Lung (tissue), 11 donors: ENCODE measurements at regions not wholly inside any gene's neighbourhood (a gene's known extent, or its start where the extent isn't known, plus 50 kb on each side); places are given as distances from the start of the nearest gene placed in this dataset.

ENCODE experiments used
- ATAC-seq: fragments of 200-7000 bp; cut with Tn5 transposase; one replicate; pipeline ENCODE4 v1.9.1; 2020; ENCODE audit warnings: moderate number of reproducible peaks; ENCODE audit not compliant: insufficient read depth, low FRiP score
- DNase-seq, 3 donors: peaks; one replicate each; pipeline ENCODE4 v3.0.0-alpha.2; 2013 to 2017
- H3K27ac ChIP-seq, 2 donors: one replicate each; pipeline ENCODE4 v1.5.1; 2013; ENCODE audit warnings: mild to moderate bottlenecking in 2 of 2, moderate library complexity in 2 of 2, control low read depth in 1 of 2, inconsistent platforms in 1 of 2, low read depth in 1 of 2, low read length in 1 of 2
- H3K27me3 ChIP-seq, 3 donors: one replicate each; pipeline ENCODE4 v1.5.1; 2013; ENCODE audit warnings: low read length in 2 of 3; ENCODE audit not compliant: control insufficient read depth in 3 of 3, insufficient read depth in 3 of 3
- H3K36me3 ChIP-seq, 4 donors: one replicate each; pipeline ENCODE4 v1.5.1; 2013; ENCODE audit warnings: low read length in 4 of 4, mild to moderate bottlenecking in 1 of 4, moderate library complexity in 1 of 4; ENCODE audit not compliant: control insufficient read depth in 4 of 4, insufficient read depth in 4 of 4
- H3K4me1 ChIP-seq, 5 donors: one replicate each; pipeline ENCODE4 v1.5.1; 2013; ENCODE audit warnings: low read length in 5 of 5, mild to moderate bottlenecking in 2 of 5, moderate library complexity in 1 of 5; ENCODE audit not compliant: control insufficient read depth in 5 of 5, insufficient read depth in 5 of 5
- H3K4me3 ChIP-seq: one replicate; pipeline ENCODE4 v1.5.1; 2013; ENCODE audit warnings: mild to moderate bottlenecking, control low read depth, moderate library complexity
- H3K9ac ChIP-seq, 2 donors: one replicate each; pipeline ENCODE4 v1.5.1; 2013; ENCODE audit warnings: low read length in 2 of 2, control low read depth in 1 of 2; ENCODE audit not compliant: insufficient read depth in 1 of 2
- H3K9me3 ChIP-seq, 4 donors: one replicate each; pipeline ENCODE4 v1.5.1; 2013; ENCODE audit warnings: low read length in 3 of 4, mild to moderate bottlenecking in 1 of 4, moderate library complexity in 1 of 4; ENCODE audit not compliant: control insufficient read depth in 4 of 4, insufficient read depth in 3 of 4
- CTCF ChIP-seq: IDR thresholded peaks from 2 replicates; pipeline ENCODE4 v1.5.1; 2012; ENCODE audit warnings: mild to moderate bottlenecking; ENCODE audit errors: control extremely low read depth, extremely low read depth
- WGBS, 2 donors: extraction: QIAGEN DNeasy Blood & Tissue Kit; methylation state at CpG; one replicate each; pipeline ENCODE4 v1.1.7; 2013; 5-methylcytosine and 5-hydroxymethylcytosine counted together
- donor health status: control.
- donor health status: control.
- donor health status: Bipolar disorder and iron deficiency.
- donor health status: healthy.
- donor health status: DM: yes; HTN: yes; CAD: no.

DNA sequence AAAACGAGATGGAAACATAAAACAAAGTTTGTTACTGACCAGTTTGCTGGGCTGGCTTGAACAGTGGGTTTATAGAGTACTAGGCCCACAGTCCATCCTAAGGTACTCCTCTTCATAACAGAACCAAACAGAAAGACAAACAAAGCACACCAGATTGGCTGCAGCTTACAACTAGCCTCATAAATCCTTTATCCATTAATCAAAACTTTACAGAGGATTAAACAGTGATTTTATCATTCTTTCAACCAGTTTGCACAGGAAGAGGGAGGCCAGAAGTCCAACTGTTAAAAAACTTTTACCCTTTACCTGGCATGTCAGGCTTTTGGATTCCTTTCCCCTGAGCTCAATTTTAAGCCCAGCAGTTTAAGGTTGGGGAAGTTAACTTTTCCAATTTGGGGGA lies 1467.6 kb downstream of the MAT2B start:
- DNase-seq (no peak), ATAC-seq (no peak)
- Histone ChIP-seq H3K9me3 (peaks cover 0 to 5% (median 3%) of the 10 kb centered on the region in 4 donors), H3K27ac (no peak overlapping the region), H3K36me3 (no peaks in the 10 kb centered on the region), H3K4me1 (no peaks in the 10 kb centered on the region), H3K4me3 (no peak overlapping the region), H3K27me3 (no peaks in the 10 kb centered on the region), H3K9ac (no peak overlapping the region)
- WGBS, 2 donors: 34 to 67% methylated on average over 1 of the region's 1 CpG
- no peak for TF ChIP-seq CTCF

GRCh38 chr5:164975986-164976385 lies 1470.6 kb downstream of the MAT2B start:
- Histone ChIP-seq H3K4me1 (no peaks in the 10 kb centered on the region), H3K4me3 (no peak overlapping the region), H3K9me3 (peaks cover 0 to 5% (median 3%) of the 10 kb centered on the region in 4 donors), H3K27ac (no peak overlapping the region), H3K9ac (no peak overlapping the region), H3K27me3 (no peaks in the 10 kb centered on the region), H3K36me3 (no peaks in the 10 kb centered on the region)
- ATAC-seq: no peak
- DNase-seq: no peak
- WGBS, 2 donors: 75 to 78% methylated on average over 2 of the region's 2 CpGs
- TF ChIP-seq CTCF: no peak

GRCh38 chr5:164980480-164980879 lies 1475.1 kb downstream of the MAT2B start:
- 89 to 97% methylated on average over 2 of the region's 2 CpGs for WGBS, 2 donors
- no peak overlapping the region for H3K27ac ChIP-seq
- H3K4me1 ChIP-seq: no peaks in the 10 kb centered on the region
- DNase-seq: no peak
- no peak overlapping the region for H3K4me3 ChIP-seq
- ATAC-seq: no peak
- peaks cover 0 to 4% (median 1%) of the 10 kb centered on the region in 4 donors for H3K9me3 ChIP-seq
- no peak for TF ChIP-seq CTCF
- H3K36me3 ChIP-seq: no peaks in the 10 kb centered on the region
- H3K9ac ChIP-seq: no peak overlapping the region
- H3K27me3 ChIP-seq: no peaks in the 10 kb centered on the region

DNA sequence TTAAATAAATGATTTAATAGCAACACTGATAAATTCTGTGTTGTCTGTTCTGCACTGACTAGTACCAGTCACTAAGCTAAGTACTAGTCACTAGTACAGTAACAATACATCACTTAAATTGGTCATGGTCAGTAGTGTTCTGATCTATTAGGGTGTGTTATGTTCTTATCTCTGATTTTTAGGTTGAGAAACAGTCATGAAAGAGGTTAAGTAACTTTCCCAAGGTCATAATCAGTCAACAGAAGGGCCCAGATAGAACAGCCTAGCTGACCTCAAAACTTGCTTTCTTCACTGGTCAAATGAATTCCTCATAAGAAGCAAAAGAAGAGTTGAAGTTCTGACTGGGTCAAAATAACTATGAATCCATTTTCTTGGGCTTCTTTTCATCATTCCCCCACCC lies 1492.7 kb downstream of the MAT2B start:
- no peak for DNase-seq
- TF ChIP-seq CTCF: no peak
- no peak for ATAC-seq

More for the DNA sequence above, 1492.7 kb downstream of the MAT2B start:
- Histone ChIP-seq H3K36me3 (no peaks in the 10 kb centered on the region), H3K9me3 (no peaks in the 10 kb centered on the region), H3K27ac (no peak overlapping the region), H3K9ac (no peak overlapping the region), H3K4me1 (no peaks in the 10 kb centered on the region), H3K4me3 (no peak overlapping the region), H3K27me3 (no peaks in the 10 kb centered on the region)
